Right lobe of liver (tissue), 4 donors: ENCODE measurements at regions not wholly inside any gene's neighbourhood (a gene's known extent, or its start where the extent isn't known, plus 50 kb on each side); places are given as distances from the start of the nearest gene placed in this dataset.

Experiments
- CTCF ChIP-seq, 4 donors: fragments of 200-600 bp in 3 of 4; fragments of 450-650 bp in 1 of 4; IDR thresholded peaks; one replicate each; pipeline versions ENCODE4 v1.5.1 to v1.8.0; 2016 to 2022; ENCODE audit warnings: antibody characterized with exemption in 4 of 4, mild to moderate bottlenecking in 2 of 4
- POLR2A ChIP-seq: fragments of 450-650 bp; IDR thresholded peaks from one replicate; pipeline ENCODE4 v1.6.1; 2017; ENCODE audit warnings: antibody characterized with exemption, mild to moderate bottlenecking
- donor health status: DM: no; HTN: no; CAD: no.
- donor health status: DM: no; HTN: no; CAD: no.
- donor health status: DM: no; HTN: yes; CAD: no.

GRCh38 chr7:17153536-17153935 lies 144.9 kb upstream of the AHR start:
- no peak for TF ChIP-seq CTCF (IDR thresholded peaks at IDR 0.05)
- no peak for TF ChIP-seq POLR2A
